ENCODE measurements at regions not wholly inside any gene's neighbourhood (a gene's known extent, or its start where the extent isn't known, plus 50 kb on each side); places are given as distances from the start of the nearest gene placed in this dataset.

GRCh38 chr1:244356376-244356775, 95.3 kb downstream of the ADSS2 start:
- no peak for TF ChIP-seq ZNF274 (IDR thresholded peaks at IDR 0.05; ENCODE audit: low read depth, low read length)
- H3K4me3 ChIP-seq (ENCODE audit: low read length): no peak overlapping the region
